Epithelial cell of prostate (primary cell): ENCODE measurements at regions not wholly inside any gene's neighbourhood (a gene's known extent, or its start where the extent isn't known, plus 50 kb on each side); places are given as distances from the start of the nearest gene placed in this dataset.
"Not testable (repeated sequence)": the region's sequence is repeated elsewhere in the genome, so short reads cannot be mapped to it uniquely, and the experiment has no call there.

Experiments
- DNase-seq: peaks from one replicate; pipeline ENCODE4 v3.0.0-alpha.2; 2011; ENCODE audit warnings: low read depth, low spot score
- H3K27ac ChIP-seq: fragments of 450-650 bp; 2 replicates; pipeline ENCODE4 v1.5.1; 2017; ENCODE audit warnings: mild to moderate bottlenecking

GRCh38 chr2:48175656-48176055 is 138.8 kb upstream of the FOXN2 start:
- no peak for DNase-seq
- H3K27ac ChIP-seq, result no peak overlapping the region

GRCh38 chr2:48176876-48177275 is 137.6 kb upstream of the FOXN2 start:
- no peak overlapping the region for H3K27ac ChIP-seq
- no peak for DNase-seq

- no peak for DNase-seq
- no peak overlapping the region for H3K27ac ChIP-seq
These were observed 135.9 kb upstream of the FOXN2 start for GRCh38 chr2:48178611-48179010.

GRCh38 chr2:48180557-48180956 is 133.9 kb upstream of the FOXN2 start:
- DNase-seq, result no peak
- no peak overlapping the region for H3K27ac ChIP-seq

- no peak for DNase-seq
- H3K27ac ChIP-seq, result no peak overlapping the region
These were observed 131.2 kb upstream of the FOXN2 start for GRCh38 chr2:48183276-48183675.

- DNase-seq, result no peak
- no peak overlapping the region for H3K27ac ChIP-seq
These were observed 130.5 kb upstream of the FOXN2 start for GRCh38 chr2:48183991-48184390.

- H3K27ac ChIP-seq, result no peak overlapping the region
- DNase-seq, result no peak
These were observed 127.0 kb upstream of the FOXN2 start for GRCh38 chr2:48187503-48187902.

- no peak for DNase-seq
- H3K27ac ChIP-seq, result no peak overlapping the region
These were observed 124.8 kb upstream of the FOXN2 start for GRCh38 chr2:48189552-48190228.

- no peak overlapping the region for H3K27ac ChIP-seq
- DNase-seq, result no peak
These were observed 124.3 kb upstream of the FOXN2 start for GRCh38 chr2:48190230-48190629.

GRCh38 chr2:48194641-48195040 is 119.8 kb upstream of the FOXN2 start:
- DNase-seq, result no peak
- H3K27ac ChIP-seq, result no peak overlapping the region

- DNase-seq, result no peak
- no peak overlapping the region for H3K27ac ChIP-seq
These were observed 119.3 kb upstream of the FOXN2 start for GRCh38 chr2:48195169-48195568.

- H3K27ac ChIP-seq, result no peak overlapping the region
- DNase-seq, result no peak
These were observed 116.9 kb upstream of the FOXN2 start for GRCh38 chr2:48197618-48198017.

- no peak for DNase-seq
- no peak overlapping the region for H3K27ac ChIP-seq
These were observed 116.1 kb upstream of the FOXN2 start for GRCh38 chr2:48198371-48198770.

GRCh38 chr2:48199070-48199469 is 115.4 kb upstream of the FOXN2 start:
- H3K27ac ChIP-seq, result no peak overlapping the region
- DNase-seq, result no peak

GRCh38 chr2:48200620-48201293 is 113.7 kb upstream of the FOXN2 start:
- no peak for DNase-seq

GRCh38 chr2:48201435-48201834 is 113.0 kb upstream of the FOXN2 start:
- not testable (repeated sequence) for H3K27ac ChIP-seq, DNase-seq

More at GRCh38 chr2:48200620-48201293, 113.7 kb upstream of the FOXN2 start:
- H3K27ac ChIP-seq, result no peak overlapping the region

- no peak for DNase-seq
- H3K27ac ChIP-seq, result no peak overlapping the region
These were observed 111.4 kb upstream of the FOXN2 start for GRCh38 chr2:48202863-48203642.

GRCh38 chr2:48203668-48204067 is 110.8 kb upstream of the FOXN2 start:
- no peak overlapping the region for H3K27ac ChIP-seq
- DNase-seq, result no peak

- H3K27ac ChIP-seq, result no peak overlapping the region
- DNase-seq, result no peak
These were observed 109.7 kb upstream of the FOXN2 start for GRCh38 chr2:48204750-48205136.

GRCh38 chr2:48205137-48205798 is 109.2 kb upstream of the FOXN2 start:
- DNase-seq, result no peak
- no peak overlapping the region for H3K27ac ChIP-seq
